Stomach (tissue), 4 donors: ENCODE measurements at regions not wholly inside any gene's neighbourhood (a gene's known extent, or its start where the extent isn't known, plus 50 kb on each side); places are given as distances from the start of the nearest gene placed in this dataset.

Experiments used
- CTCF ChIP-seq, 7 experiments: fragments of 450-650 bp in 4 of 7; fragments of 200-600 bp in 3 of 7; sonication (generic) in 3 of 7; IDR thresholded peaks; one replicate each; pipeline ENCODE4 v1.5.1; 2016 to 2019; ENCODE audit warnings: antibody characterized with exemption in 7 of 7, control low read depth in 2 of 7, mild to moderate bottlenecking in 1 of 7
- EP300 ChIP-seq: sonication (generic); formaldehyde crosslinking; IDR thresholded peaks from one replicate; pipeline ENCODE4 v1.6.1; 2017; ENCODE audit warnings: antibody characterized with exemption
- POLR2AphosphoS5 ChIP-seq, 3 donors: sonication (generic); formaldehyde crosslinking; IDR thresholded peaks; one replicate each; pipeline ENCODE4 v1.6.1; 2016; ENCODE audit warnings: antibody characterized with exemption in 3 of 3

DNA sequence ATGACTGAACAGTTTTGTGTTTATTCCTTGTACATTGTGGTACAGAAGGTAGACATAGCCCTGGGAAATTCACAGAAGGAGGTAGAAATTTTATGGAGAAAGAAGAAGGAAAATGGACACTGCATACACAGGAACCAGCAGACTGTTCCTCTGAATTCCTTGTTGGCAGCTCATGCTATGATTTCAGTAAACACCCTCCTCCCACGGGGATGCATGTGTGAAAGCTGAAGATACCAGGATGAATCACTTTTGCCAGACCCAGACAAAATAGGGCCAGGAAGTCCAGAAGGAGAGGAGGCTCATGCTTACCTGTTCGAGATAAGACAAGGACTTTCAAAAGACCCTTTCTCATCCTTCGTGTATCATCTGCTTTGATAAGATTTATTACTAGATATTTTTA, 110.3 kb upstream of the GGTLC1 start:
- TF ChIP-seq CTCF (IDR thresholded peaks at IDR 0.05): no peak
- no peak for TF ChIP-seq POLR2AphosphoS5 (IDR thresholded peaks at IDR 0.05)
- TF ChIP-seq EP300: no peak
